AG09319 (cell line): ENCODE measurements at regions not wholly inside any gene's neighbourhood (a gene's known extent, or its start where the extent isn't known, plus 50 kb on each side); places are given as distances from the start of the nearest gene placed in this dataset.

ENCODE experiments used
- DNase-seq: peaks from one replicate; pipeline ENCODE4 v3.0.0-alpha.2; 2010; ENCODE audit warnings: low read depth; ENCODE audit errors: extremely low read depth
- CTCF ChIP-seq: IDR thresholded peaks from 2 replicates; pipeline ENCODE4 v1.5.1; 2011; ENCODE audit warnings: low read depth, mild to moderate bottlenecking, inconsistent platforms, low read length, moderate library complexity

DNA sequence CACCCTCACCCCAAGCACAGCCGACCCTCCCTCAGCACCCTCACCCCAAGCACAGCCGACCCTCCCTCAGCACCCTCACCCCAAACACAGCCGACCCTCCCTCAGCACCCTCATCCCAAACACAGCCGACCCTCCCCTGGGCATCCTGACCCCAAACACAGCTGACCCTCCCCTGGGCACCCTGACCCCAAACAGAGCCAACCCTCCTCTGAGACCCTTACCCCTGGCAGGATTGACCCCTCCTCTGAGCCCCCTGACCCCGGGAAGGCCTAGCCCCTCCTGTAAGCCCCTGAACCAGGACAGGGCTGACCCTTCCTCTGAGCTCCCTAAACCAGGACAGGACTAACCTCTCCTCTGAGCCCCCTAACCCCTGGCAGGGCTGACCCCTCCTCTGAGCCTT lies 84.4 kb upstream of the RAB6C start:
- TF ChIP-seq CTCF, result no peak
- no peak for DNase-seq

DNA sequence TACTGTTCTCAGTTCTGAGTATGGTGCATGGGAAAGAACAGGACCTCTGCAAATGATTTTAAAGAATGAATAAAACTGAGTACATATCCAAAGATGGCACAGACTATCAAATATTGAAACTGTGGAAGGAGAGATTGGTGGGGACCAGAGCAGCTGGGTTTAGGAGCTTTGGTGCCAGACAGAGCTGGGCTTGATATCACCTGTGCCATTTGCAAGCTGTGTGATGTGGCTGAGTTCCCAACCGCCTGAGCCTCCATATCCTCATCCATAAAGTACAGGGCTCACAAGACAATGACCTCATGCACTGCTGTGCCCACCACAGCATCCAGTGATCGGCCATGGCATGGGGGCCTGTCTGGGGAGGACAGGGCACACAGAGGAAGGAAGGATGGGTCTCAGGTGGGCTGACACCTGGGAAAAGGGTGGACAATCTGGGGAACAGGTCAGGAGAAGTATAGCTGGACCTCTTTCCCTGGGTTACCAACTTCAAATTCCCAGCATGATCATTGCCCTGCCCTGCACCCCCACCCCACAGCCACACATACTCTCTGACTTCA lies 83.9 kb upstream of the RAB6C start:
- no peak for TF ChIP-seq CTCF
- no peak for DNase-seq

GRCh38 chr2:129896226-129897100 lies 83.0 kb upstream of the RAB6C start:
- TF ChIP-seq CTCF, result no peak
- no peak for DNase-seq

DNA sequence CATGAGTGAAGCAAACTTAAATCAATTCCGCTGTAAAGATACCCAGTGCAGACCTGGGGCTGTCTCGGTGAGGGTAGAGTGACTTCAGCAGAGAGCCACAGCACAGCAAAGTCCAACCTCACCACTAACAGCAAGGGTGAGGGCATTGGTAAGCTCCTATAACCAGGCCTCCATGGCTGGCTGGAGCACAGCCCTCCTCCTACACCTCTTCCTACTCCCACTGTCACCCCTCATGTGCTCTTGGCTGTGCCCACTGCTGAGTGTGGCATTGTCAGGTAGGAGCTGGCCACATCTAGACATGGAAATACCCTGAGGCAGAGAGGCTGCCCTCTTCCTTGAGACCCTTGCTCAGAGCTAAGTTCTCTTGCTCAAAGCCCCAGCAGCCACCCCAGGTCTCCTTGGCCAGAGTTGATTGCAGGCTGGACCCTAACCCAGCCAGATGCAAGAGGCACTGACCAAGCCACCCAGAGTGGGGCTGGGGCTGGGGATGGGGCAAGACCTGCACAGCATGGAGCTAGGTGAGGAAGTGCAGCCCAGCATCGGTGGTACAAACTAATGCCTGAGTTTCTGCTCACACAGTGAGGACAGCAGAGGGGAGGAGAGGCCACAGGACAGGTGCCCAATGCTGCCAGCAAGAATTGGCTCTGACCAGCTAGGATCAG lies 77.6 kb upstream of the RAB6C start:
- DNase-seq, result no peak
- TF ChIP-seq CTCF, result no peak

GRCh38 chr2:129902731-129903585 lies 76.5 kb upstream of the RAB6C start:
- no peak for TF ChIP-seq CTCF
- no peak for DNase-seq

GRCh38 chr2:129903586-129904425 lies 75.7 kb upstream of the RAB6C start:
- TF ChIP-seq CTCF, result no peak
- no peak for DNase-seq
